H9 (cell line): ENCODE measurements at regions not wholly inside any gene's neighbourhood (a gene's known extent, or its start where the extent isn't known, plus 50 kb on each side); places are given as distances from the start of the nearest gene placed in this dataset.

Experiments
- DNase-seq: peaks from one replicate; pipeline ENCODE4 v3.0.0-alpha.2; 2017
- H2AFZ ChIP-seq: one replicate; pipeline ENCODE4 v1.6.1; 2013; ENCODE audit warnings: mild to moderate bottlenecking, low read length, control low read depth, moderate library complexity
- H2AK5ac ChIP-seq: 2 replicates; pipeline ENCODE4 v1.6.1; 2013; ENCODE audit warnings: low read length, control low read depth, mixed read lengths; ENCODE audit not compliant: insufficient read length
- H2BK120ac ChIP-seq: one replicate; pipeline ENCODE4 v1.6.1; 2013; ENCODE audit warnings: low read depth, mild to moderate bottlenecking, low read length, control low read depth, inconsistent platforms; ENCODE audit not compliant: poor library complexity, severe bottlenecking
- H2BK12ac ChIP-seq: 2 replicates; pipeline ENCODE4 v1.6.1; 2013; ENCODE audit warnings: low read length, control low read depth, mixed read lengths, low read depth; ENCODE audit not compliant: insufficient read length
- H2BK15ac ChIP-seq: 2 replicates; pipeline ENCODE4 v1.6.1; 2013; ENCODE audit warnings: low read depth, low read length, control low read depth
- H2BK20ac ChIP-seq: one replicate; pipeline ENCODE4 v1.6.1; 2013; ENCODE audit warnings: low read depth, mild to moderate bottlenecking, low read length, control low read depth, inconsistent platforms; ENCODE audit not compliant: poor library complexity, severe bottlenecking
- H2BK5ac ChIP-seq: 2 replicates; pipeline ENCODE4 v1.6.1; 2013; ENCODE audit warnings: low read length, control low read depth, mixed read lengths; ENCODE audit not compliant: insufficient read length
- H3K14ac ChIP-seq: 2 replicates; pipeline ENCODE4 v1.6.1; 2013; ENCODE audit warnings: low read length, control low read depth; ENCODE audit not compliant: insufficient read depth
- H3K18ac ChIP-seq: 2 replicates; pipeline ENCODE4 v1.6.1; 2013; ENCODE audit warnings: low read depth, mild to moderate bottlenecking, mixed read lengths, low read length, control low read depth; ENCODE audit not compliant: insufficient read length
- H3K23ac ChIP-seq: 2 replicates; pipeline ENCODE4 v1.6.1; 2013; ENCODE audit warnings: low read length, control low read depth, mixed read lengths, low read depth; ENCODE audit not compliant: insufficient read length
- H3K23me2 ChIP-seq: 2 replicates; pipeline ENCODE4 v1.6.1; 2013; ENCODE audit warnings: low read depth, mild to moderate bottlenecking, mixed read lengths, low read length, control low read depth; ENCODE audit not compliant: insufficient read length, poor library complexity, severe bottlenecking
- H3K27ac ChIP-seq: 2 replicates; pipeline ENCODE4 v1.5.1; 2013; ENCODE audit warnings: low read length, control low read depth, mixed read lengths, low read depth; ENCODE audit not compliant: insufficient read length
- H3K27me3 ChIP-seq: 2 replicates; pipeline ENCODE4 v1.6.1; 2013; ENCODE audit warnings: low read length, control low read depth, inconsistent platforms; ENCODE audit not compliant: insufficient read depth
- H3K4ac ChIP-seq: 2 replicates; pipeline ENCODE4 v1.6.1; 2013; ENCODE audit warnings: low read depth, mild to moderate bottlenecking, control low read depth, inconsistent platforms, low read length, moderate library complexity
- H3K4me1 ChIP-seq: 2 replicates; pipeline ENCODE4 v1.6.1; 2013; ENCODE audit warnings: low read length, control low read depth, inconsistent platforms; ENCODE audit not compliant: insufficient read depth
- H3K4me2 ChIP-seq: 2 replicates; pipeline ENCODE4 v1.6.1; 2013; ENCODE audit warnings: low read length, control low read depth, mixed read lengths; ENCODE audit not compliant: insufficient read length, insufficient read depth
- H3K56ac ChIP-seq: 2 replicates; pipeline ENCODE4 v1.6.1; 2013; ENCODE audit warnings: low read depth, mild to moderate bottlenecking, mixed read lengths, low read length, control low read depth; ENCODE audit not compliant: insufficient read length
- H3K79me1 ChIP-seq: 2 replicates; pipeline ENCODE4 v1.6.1; 2013; ENCODE audit warnings: low read depth, mild to moderate bottlenecking, moderate library complexity, low read length, control low read depth, inconsistent platforms; ENCODE audit not compliant: insufficient read depth, poor library complexity, severe bottlenecking
- H3K79me2 ChIP-seq: 2 replicates; pipeline ENCODE4 v1.6.1; 2013; ENCODE audit warnings: low read length, control low read depth, inconsistent platforms; ENCODE audit not compliant: insufficient read depth
- H3K9ac ChIP-seq: 2 replicates; pipeline ENCODE4 v1.6.1; 2013; ENCODE audit warnings: low read length, control low read depth, mixed read lengths; ENCODE audit not compliant: insufficient read length; ENCODE audit errors: extremely low read depth
- H3K9me3 ChIP-seq: one replicate; pipeline ENCODE4 v1.6.1; 2013; ENCODE audit warnings: low read depth, low read length, inconsistent platforms; ENCODE audit not compliant: control insufficient read depth
- H3T11ph ChIP-seq: one replicate; pipeline ENCODE4 v1.6.1; 2013; ENCODE audit warnings: mild to moderate bottlenecking, low read length, control low read depth, inconsistent platforms
- H4K20me1 ChIP-seq: one replicate; pipeline ENCODE4 v1.6.1; 2013; ENCODE audit not compliant: control insufficient read depth, insufficient read length, insufficient read depth
- H4K5ac ChIP-seq: 2 replicates; pipeline ENCODE4 v1.6.1; 2013; ENCODE audit warnings: low read depth, mild to moderate bottlenecking, mixed read lengths, low read length, control low read depth; ENCODE audit not compliant: insufficient read length
- H4K8ac ChIP-seq: replicated peaks from 2 replicates; pipeline ENCODE4 v1.6.1; 2013; ENCODE audit warnings: low read length, control low read depth, mixed read lengths, low read depth; ENCODE audit not compliant: insufficient read length
- H4K91ac ChIP-seq: 2 replicates; pipeline ENCODE4 v1.6.1; 2013; ENCODE audit warnings: low read depth, mild to moderate bottlenecking, moderate library complexity, mixed read lengths, low read length, control low read depth; ENCODE audit not compliant: insufficient read length
- H3K27ac Mint-ChIP-seq, 3 experiments: 2 replicates in 2 of 3; 3 replicates in 1 of 3; pipeline ENCODE4 v1.8.0; 2020 to 2021; ENCODE audit warnings: mixed read lengths in 3 of 3, mild to moderate bottlenecking in 1 of 3, moderate library complexity in 1 of 3
- H3K27me3 Mint-ChIP-seq: 2 replicates; pipeline ENCODE4 v1.8.0; 2021; ENCODE audit warnings: low read depth, mild to moderate bottlenecking, moderate library complexity, mixed read lengths
- H3K36me3 Mint-ChIP-seq, 3 experiments: 2 replicates in 2 of 3; 3 replicates in 1 of 3; pipeline ENCODE4 v1.8.0; 2020 to 2021; ENCODE audit warnings: low read depth in 3 of 3, mixed read lengths in 3 of 3; ENCODE audit not compliant: insufficient read depth in 1 of 3
- H3K4me1 Mint-ChIP-seq, 2 experiments: 2 replicates each; pipeline ENCODE4 v1.8.0; 2020; ENCODE audit warnings: mixed read lengths in 2 of 2
- H3K4me3 Mint-ChIP-seq, 2 experiments: 2 replicates in 1 of 2; 3 replicates in 1 of 2; pipeline ENCODE4 v1.8.0; 2020 to 2021; ENCODE audit warnings: mild to moderate bottlenecking in 2 of 2, mixed read lengths in 2 of 2, moderate library complexity in 1 of 2
- H3K9me3 Mint-ChIP-seq, 2 experiments: 2 replicates in 1 of 2; 3 replicates in 1 of 2; pipeline ENCODE4 v1.8.0; 2020; ENCODE audit warnings: mild to moderate bottlenecking in 2 of 2, mixed read lengths in 2 of 2, moderate library complexity in 1 of 2
- CTCF ChIP-seq: fragments of 200-600 bp; sonication (generic); conservative IDR thresholded peaks from 3 replicates; pipeline ENCODE4 v1.8.0; 2021; ENCODE audit warnings: antibody characterized with exemption, mild to moderate bottlenecking
- WGBS: extraction: QIAGEN DNeasy Blood & Tissue Kit; methylation state at CpG from one replicate; pipeline ENCODE4 v1.1.7; 2013; ENCODE audit warnings: missing lambda C conversion rate, low lambda C conversion rate, mixed read lengths; ENCODE audit not compliant: insufficient read length; ENCODE audit errors: extremely low coverage; 5-methylcytosine and 5-hydroxymethylcytosine counted together

- peaks cover 7 to 13% of the 10 kb centered on the region in 2 experiments for H3K4me1 Mint-ChIP-seq
- TF ChIP-seq CTCF: no peak
- H3K9ac ChIP-seq: no peak overlapping the region
- H4K20me1 ChIP-seq: no peaks in the 10 kb centered on the region
- H4K91ac ChIP-seq: no peak overlapping the region
- H3K27ac Mint-ChIP-seq: no peak overlapping the region; a peak in 1 of 7 replicates
- H4K5ac ChIP-seq: no peak overlapping the region
- no peak overlapping the region for H2AK5ac ChIP-seq
- DNase-seq: no peak
- no CpG with 5 or more reads among the region's 2 CpGs for WGBS
- no peaks in the 10 kb centered on the region for H3K79me2 ChIP-seq
- no peak overlapping the region for H3K4me3 Mint-ChIP-seq
- H3K4me1 ChIP-seq: no peaks in the 10 kb centered on the region
- H3K9me3 ChIP-seq: peaks cover 20% of the 10 kb centered on the region
- no peaks in the 10 kb centered on the region; a peak in 1 of 7 replicates for H3K36me3 Mint-ChIP-seq
- H3K27me3 Mint-ChIP-seq: no peaks in the 10 kb centered on the region; the same call in 1 of the 2 replicates
- no peak overlapping the region for H2BK20ac ChIP-seq
- H3K79me1 ChIP-seq: no peaks in the 10 kb centered on the region
- H4K8ac ChIP-seq: no peak overlapping the region
- H3K4me2 ChIP-seq: no peak overlapping the region
- no peak overlapping the region for H3K23ac ChIP-seq
- no peak overlapping the region for H2BK15ac ChIP-seq
- H2BK12ac ChIP-seq: no peak overlapping the region
- no peak overlapping the region for H2AFZ ChIP-seq
- H3K9me3 Mint-ChIP-seq: peaks cover 2 to 9% of the 10 kb centered on the region in 2 experiments; a peak in 4 of 5 replicates
- no peaks in the 10 kb centered on the region for H3K23me2 ChIP-seq
- H3K18ac ChIP-seq: no peak overlapping the region
- H2BK5ac ChIP-seq: no peak overlapping the region
- H3K4ac ChIP-seq: no peak overlapping the region
- no peak overlapping the region for H3K56ac ChIP-seq
- H3K27me3 ChIP-seq: no peaks in the 10 kb centered on the region
- H3T11ph ChIP-seq: no peak overlapping the region
- no peak overlapping the region for H3K27ac ChIP-seq
- H2BK120ac ChIP-seq: no peak overlapping the region
- no peak overlapping the region for H3K14ac ChIP-seq
Observed at GRCh38 chrX:124275182-124275894, 57.1 kb upstream of the TEX13D start.
